ENCODE measurements at regions not wholly inside any gene's neighbourhood (a gene's known extent, or its start where the extent isn't known, plus 50 kb on each side); places are given as distances from the start of the nearest gene placed in this dataset.
A peak's percentile ranks its signal among the peaks of the same experiment; 100 is the strongest.

- DNase-seq (ENCODE audit: low read depth), result no peak
These were observed 151.2 kb upstream of the TNR start for GRCh38 chr1:175894581-175894980.

GRCh38 chr1:175893192-175893591 is 149.8 kb upstream of the TNR start:
- DNase-seq (ENCODE audit: low read depth), result no peak

- no peak for DNase-seq (ENCODE audit: low read depth)
These were observed 149.3 kb upstream of the TNR start for GRCh38 chr1:175892686-175893085.

- DNase-seq (ENCODE audit: low read depth), result no peak
These were observed 148.5 kb upstream of the TNR start for GRCh38 chr1:175891783-175892309.

GRCh38 chr1:175890958-175891357 is 147.6 kb upstream of the TNR start:
- no peak for DNase-seq (ENCODE audit: low read depth)

DNA sequence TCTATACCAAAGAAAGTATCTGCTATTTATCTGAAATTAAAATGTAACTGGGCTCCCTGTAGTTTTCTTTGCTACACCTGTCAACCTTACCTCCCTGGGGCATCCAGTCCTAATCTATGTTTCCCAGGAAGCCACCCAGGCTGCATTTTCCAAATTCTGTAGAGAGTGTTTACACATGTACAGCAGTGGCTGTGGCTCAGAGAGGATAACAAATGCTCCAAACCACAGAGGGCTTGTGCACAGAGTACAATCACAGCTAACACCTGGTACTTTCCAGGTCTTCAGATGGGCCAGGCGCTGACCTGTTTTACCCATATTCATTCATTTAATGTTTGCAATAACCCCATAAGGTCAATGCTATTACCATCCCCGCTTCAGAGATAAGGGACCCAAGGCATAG is 146.5 kb upstream of the TNR start:
- no peak for DNase-seq (ENCODE audit: low read depth)

DNA sequence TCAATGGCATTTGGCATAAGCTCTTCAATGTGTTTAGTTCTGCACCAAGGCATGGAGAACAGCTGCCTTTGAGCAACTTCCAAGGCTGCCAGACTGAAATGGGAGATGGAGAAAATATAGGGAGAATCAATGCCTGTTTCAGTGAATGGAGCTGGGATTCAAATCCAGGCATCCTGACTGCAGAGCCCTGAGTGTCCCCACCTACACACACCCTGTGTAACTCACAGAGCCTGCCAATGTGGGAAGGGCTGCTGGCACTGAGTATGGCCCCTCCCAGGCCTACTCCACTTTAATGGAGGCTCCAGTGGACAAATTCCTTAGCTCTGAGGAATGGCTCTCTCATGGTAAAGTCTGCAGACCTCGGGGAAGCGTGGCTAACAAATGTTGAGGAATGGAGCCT is 145.6 kb upstream of the TNR start:
- peak; percentile 4 for DNase-seq (ENCODE audit: low read depth)

DNA sequence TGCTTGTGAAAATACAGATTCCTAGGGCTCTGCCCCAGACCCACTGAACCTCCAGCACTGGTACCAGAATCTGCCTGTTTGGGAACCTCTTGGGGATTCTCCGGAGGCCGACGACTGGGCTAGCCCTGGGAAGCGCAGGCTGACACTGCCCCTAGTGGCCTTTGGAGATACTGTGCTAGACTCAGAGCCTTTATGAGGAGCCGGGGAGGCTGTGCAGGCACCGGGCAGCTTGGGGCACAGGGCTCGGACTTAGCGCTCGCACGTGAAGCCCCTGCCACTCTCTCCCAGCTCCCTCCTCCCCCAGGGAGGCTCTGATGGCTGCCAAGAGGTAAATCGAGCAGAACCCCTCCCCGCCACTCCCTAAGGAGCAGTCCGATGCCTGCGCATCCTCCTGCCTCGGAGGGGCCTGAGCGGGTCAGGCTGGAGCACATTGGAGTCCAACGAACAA is 144.6 kb upstream of the TNR start:
- DNase-seq (ENCODE audit: low read depth), result peak; percentile 34

DNA sequence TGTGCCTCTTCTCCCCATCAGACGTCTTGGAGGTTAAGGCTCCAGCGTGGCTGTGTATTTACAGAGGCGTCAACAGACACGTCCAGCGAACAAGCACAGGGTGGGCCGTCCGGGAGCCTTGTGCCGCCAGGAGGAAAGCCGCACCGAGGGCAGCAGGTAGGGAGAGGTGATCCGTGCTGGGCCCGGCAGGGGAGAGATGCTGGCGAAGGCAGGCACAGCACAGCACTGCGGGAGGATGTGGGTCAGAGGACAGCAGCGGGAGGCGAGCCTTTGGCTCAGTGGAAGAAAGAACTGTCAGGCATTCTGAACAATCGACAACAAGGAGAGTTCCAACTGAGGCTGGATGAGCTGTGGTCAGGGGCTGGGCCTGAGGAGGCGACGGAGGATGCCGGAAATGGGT is 144.1 kb upstream of the TNR start:
- no peak for DNase-seq (ENCODE audit: low read depth)

- peak; percentile 69 for DNase-seq (ENCODE audit: low read depth)
These were observed 141.9 kb upstream of the TNR start for GRCh38 chr1:175885326-175885725.

- DNase-seq (ENCODE audit: low read depth), result no peak
These were observed 141.0 kb upstream of the TNR start for GRCh38 chr1:175884369-175884768.

DNA sequence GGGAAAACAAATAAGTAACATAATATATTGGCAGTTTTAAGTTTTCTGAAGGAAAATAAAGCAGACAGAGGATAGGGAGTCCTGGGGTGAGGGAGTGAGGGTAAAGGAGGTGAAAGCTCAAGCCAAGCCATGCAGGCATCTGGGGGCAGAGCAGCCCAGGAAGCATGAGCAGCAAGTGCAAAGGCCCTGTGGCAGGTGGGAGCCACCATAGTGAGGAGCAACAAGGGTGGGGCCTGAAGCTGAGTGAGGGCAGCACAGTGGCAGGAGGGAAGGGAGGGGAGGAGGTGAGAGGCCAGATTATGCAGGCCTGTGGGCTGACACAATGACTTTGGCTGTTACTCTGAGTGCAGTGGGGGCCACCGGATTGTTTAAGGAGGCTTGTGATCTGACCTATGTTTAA is 138.8 kb upstream of the TNR start:
- no peak for DNase-seq (ENCODE audit: low read depth)

DNA sequence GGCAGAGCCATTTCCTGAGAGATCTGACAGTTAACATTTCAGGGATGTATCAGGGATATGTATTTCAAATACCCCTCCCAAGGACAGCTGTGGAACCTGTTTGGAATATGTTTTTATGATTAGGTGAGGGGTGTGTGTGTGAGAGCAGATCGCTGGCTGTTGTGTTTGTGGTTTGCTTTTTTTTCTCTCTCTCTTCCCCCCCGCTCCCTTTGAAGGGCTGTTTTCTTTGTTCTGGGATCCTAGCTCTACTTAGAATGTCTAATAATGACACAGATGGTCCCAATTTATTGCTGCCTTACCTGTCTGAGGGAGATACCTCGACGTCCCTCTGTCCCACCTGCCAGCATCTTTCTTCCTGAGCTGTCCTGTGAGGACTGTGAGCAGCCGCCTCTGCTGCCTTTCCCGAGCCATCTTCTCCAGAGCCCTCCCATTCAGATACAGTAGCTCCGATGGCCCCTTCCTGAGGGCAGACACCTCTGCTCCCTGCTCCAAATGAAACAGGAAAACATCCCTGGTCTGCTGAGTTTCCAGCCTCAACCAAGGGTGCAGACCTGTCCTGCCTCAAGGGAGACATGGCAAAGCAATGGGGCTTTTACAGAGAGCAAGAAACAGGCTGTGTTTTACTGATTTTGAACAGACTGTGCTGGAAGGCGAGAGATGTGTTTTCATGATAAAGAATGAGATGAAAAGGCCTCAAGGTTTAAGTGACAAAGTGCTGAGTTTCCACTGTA is 138.0 kb upstream of the TNR start:
- no peak for DNase-seq (ENCODE audit: low read depth)

- DNase-seq (ENCODE audit: low read depth), result no peak
These were observed 135.4 kb upstream of the TNR start for GRCh38 chr1:175878775-175879174.

GRCh38 chr1:175877939-175878737 is 134.7 kb upstream of the TNR start:
- DNase-seq (ENCODE audit: low read depth), result no peak

DNA sequence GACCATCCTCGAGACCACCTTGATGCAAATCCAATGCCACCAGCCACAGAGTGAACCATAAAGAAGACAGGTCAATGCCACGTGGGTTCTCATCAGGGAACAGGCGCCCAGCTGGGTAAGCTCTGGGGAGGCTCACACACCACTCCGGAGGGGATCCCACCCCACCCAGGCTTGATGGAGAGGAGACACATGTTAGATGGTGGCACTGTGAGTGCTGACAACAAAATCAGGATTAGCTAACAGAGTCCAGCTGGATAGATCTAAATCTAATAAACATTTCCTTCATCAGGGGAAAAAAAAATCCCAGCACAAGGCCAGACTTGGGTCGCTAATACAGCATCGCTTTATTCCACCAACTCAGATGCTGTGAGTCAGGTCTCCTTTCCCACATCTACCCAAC is 132.2 kb upstream of the TNR start:
- DNase-seq (ENCODE audit: low read depth), result no peak

DNA sequence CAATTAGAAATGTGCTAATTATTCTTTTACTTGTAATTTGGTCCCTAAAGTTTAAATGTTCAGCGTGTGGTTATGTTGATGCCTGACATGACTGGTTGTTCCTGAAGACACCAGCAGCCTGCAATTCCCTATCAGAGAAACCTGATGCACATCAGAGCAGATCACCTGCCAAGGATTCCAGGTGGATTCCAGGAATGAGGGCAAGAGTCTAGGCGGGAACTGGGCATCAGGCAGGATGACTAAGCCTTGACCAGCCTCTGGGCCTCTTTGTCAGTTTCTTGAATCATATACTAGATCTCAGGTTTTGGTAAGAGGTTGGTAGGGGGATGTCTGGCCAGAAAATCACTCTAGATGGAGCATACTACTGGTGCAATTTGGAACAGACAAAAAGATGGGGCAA is 130.7 kb upstream of the TNR start:
- DNase-seq (ENCODE audit: low read depth), result no peak

DNA sequence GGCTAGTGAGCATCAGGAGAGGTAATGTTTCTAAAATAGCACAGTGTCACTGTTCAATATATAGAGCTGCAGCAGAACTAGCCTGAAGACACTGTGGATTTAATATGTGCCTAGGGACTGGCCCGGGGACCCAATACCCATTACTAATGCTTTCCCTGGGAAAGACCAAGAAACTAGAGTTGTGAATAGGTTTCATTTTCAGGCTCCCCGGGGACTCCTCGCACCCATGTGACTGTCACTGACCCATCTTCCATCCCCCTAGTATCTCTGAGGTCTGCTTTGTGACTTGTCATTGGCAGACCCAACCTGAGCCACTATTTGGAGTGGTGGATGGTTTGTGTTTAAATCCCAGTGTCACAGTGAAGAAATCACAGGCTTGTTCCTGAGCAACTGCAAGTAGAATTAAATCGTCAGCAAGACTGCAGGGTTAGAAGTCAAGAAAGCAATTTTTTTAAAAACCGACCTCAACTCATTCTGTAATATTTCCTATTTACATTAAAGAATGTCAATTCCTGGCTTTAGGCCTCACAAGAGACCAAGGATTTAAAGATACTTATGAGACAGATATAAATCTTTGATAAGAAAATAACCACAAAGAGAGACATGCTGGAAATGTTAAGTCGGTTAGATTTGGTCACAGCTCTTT is 130.0 kb upstream of the TNR start:
- no peak for DNase-seq (ENCODE audit: low read depth)

DNA sequence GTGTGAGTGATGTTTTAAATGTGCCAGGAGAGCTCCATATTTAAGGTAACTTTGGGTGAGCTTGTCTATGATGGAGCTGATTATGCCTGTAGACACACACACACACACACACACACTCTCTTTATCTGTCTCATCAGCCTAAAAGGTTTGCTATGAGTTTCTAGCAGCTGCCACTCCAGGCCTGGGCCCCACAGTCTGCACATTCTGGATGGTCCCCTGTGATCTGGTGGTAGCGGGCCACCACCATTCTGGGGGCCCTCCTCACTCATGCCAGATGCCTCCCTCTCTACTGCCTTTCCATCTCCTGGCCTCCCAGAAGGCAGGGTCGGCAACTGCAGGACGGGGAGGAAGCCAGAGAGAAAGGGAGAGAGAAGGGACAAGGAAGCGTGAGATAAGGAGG is 129.2 kb upstream of the TNR start:
- DNase-seq (ENCODE audit: low read depth), result no peak

- no peak for DNase-seq (ENCODE audit: low read depth)
These were observed 128.3 kb upstream of the TNR start for GRCh38 chr1:175871647-175872046.

DNA sequence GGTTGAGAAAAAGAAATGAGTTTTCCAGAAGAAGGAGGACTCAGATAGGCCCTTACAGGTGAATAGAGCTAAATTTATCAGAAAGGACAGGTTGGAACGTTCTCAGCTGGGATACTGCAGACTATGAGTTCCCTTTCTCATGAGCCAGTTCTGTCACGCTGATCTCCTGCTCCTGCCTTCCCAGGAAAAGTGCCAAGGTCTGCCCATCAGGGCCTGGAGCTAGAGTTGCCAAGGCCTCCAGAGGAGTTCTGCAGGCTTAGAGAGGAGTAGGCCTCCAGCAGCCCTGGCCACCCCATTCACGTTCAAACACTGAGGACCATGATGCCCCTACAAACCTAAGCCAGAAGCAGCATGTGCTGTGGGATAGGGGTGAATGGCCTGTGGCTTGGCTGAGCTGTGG is 126.8 kb upstream of the TNR start:
- no peak for DNase-seq (ENCODE audit: low read depth)

DNA sequence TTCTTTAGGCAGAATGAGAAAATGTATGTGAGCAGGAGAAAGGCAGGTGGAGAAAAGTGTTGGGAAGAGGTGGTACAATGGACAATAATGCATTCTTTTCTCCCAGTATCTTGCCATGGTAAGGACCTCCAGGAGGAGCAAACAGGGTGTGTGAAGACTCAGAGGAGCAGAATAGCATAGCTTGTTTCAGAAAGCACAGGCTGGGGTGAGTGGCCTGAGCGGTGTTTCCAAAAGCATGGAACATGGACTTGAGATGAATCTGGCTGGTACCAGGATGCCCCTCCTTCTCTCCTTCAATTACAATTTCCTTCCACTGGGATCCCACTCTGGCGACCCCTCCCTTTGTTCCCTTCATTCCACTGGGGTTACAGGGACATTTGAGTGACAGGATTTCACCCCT is 123.4 kb upstream of the TNR start:
- DNase-seq (ENCODE audit: low read depth), result no peak
